LNCaP clone FGC (cell line): ENCODE measurements at regions not wholly inside any gene's neighbourhood (a gene's known extent, or its start where the extent isn't known, plus 50 kb on each side); places are given as distances from the start of the nearest gene placed in this dataset.

Experiments used
- DNase-seq: peaks from one replicate; pipeline ENCODE4 v3.0.0-alpha.2; 2011; ENCODE audit warnings: low read depth
- H3K4me3 ChIP-seq: 2 replicates; pipeline ENCODE4 v1.5.1; 2011; ENCODE audit warnings: mild to moderate bottlenecking, low read depth, low read length, control low read depth
- CTCF ChIP-seq: IDR thresholded peaks from 2 replicates; pipeline ENCODE4 v1.5.1; 2012; ENCODE audit warnings: mild to moderate bottlenecking; ENCODE audit not compliant: control insufficient read depth, insufficient read depth; ENCODE audit errors: extremely low read depth

- no peak for TF ChIP-seq CTCF
- no peak overlapping the region for H3K4me3 ChIP-seq
- no peak for DNase-seq
Measured at GRCh38 chr3:70805061-70805889, 492.8 kb upstream of the MDFIC2 start.

GRCh38 chr3:70803891-70804290 is 491.5 kb upstream of the MDFIC2 start:
- H3K4me3 ChIP-seq: no peak overlapping the region
- TF ChIP-seq CTCF: no peak
- peak; percentile 81 for DNase-seq

- no peak for TF ChIP-seq CTCF
- H3K4me3 ChIP-seq: no peak overlapping the region
- peak; percentile 48 for DNase-seq
Measured at GRCh38 chr3:70803319-70803718, 490.9 kb upstream of the MDFIC2 start.

- no peak overlapping the region for H3K4me3 ChIP-seq
- no peak for DNase-seq
- no peak for TF ChIP-seq CTCF
Measured at GRCh38 chr3:70800951-70801350, 488.5 kb upstream of the MDFIC2 start.

- no peak for DNase-seq
- no peak overlapping the region for H3K4me3 ChIP-seq
- TF ChIP-seq CTCF: no peak
Measured at GRCh38 chr3:70789878-70790277, 477.4 kb upstream of the MDFIC2 start.

- H3K4me3 ChIP-seq: no peak overlapping the region
- no peak for TF ChIP-seq CTCF
- no peak for DNase-seq
Measured at GRCh38 chr3:70780790-70781189, 468.4 kb upstream of the MDFIC2 start.

- H3K4me3 ChIP-seq: no peak overlapping the region
- TF ChIP-seq CTCF: no peak
- DNase-seq: no peak
Measured at GRCh38 chr3:70779296-70779695, 466.9 kb upstream of the MDFIC2 start.
